Panc1 (cell line): ENCODE measurements at regions not wholly inside any gene's neighbourhood (a gene's known extent, or its start where the extent isn't known, plus 50 kb on each side); places are given as distances from the start of the nearest gene placed in this dataset.

Source experiments
- ATAC-seq: fragments of 200-7000 bp; cut with Tn5 transposase; 2 replicates; pipeline ENCODE4 v1.9.1; 2020; ENCODE audit warnings: mild to moderate bottlenecking, moderate library complexity
- BruUV-seq: library from RNA; stranded (reverse); fragments of 400-500 nt; replicated peaks from 2 replicates; lab custom pipeline; 2021; lab: Mats Ljungman, UMichigan
- CTCF ChIA-PET: fragments of 300-600 bp; sonication (Branson Sonifier 250); formaldehyde crosslinking; loops from one replicate; lab custom pipeline; 2022; ENCODE audit warnings: antibody characterized with exemption; lab: Charles Lee
- POLR2A ChIA-PET: fragments of 300-600 bp; sonication (Branson Sonifier 250); formaldehyde crosslinking; loops from one replicate; lab custom pipeline; 2022; ENCODE audit warnings: antibody characterized with exemption; lab: Charles Lee
- DNase-seq: peaks from one replicate; pipeline ENCODE4 v3.0.0-alpha.2; 2010; ENCODE audit warnings: low read depth, low spot score
- H3K27ac ChIP-seq: 2 replicates; pipeline ENCODE4 v1.5.1; 2011; ENCODE audit warnings: mild to moderate bottlenecking, low read length, inconsistent platforms
- H3K27me3 ChIP-seq: fragments of 200-500 bp; sonication (Bioruptor generic); 2 replicates; pipeline ENCODE4 v1.6.0; 2014; ENCODE audit warnings: low read length, inconsistent platforms; ENCODE audit not compliant: control insufficient read depth, insufficient read depth
- H3K36me3 ChIP-seq: fragments of 200-500 bp; sonication (Bioruptor generic); 2 replicates; pipeline ENCODE4 v1.5.1; 2014; ENCODE audit warnings: inconsistent platforms, mild to moderate bottlenecking, low read length, moderate library complexity; ENCODE audit not compliant: control insufficient read depth, insufficient read depth
- H3K4me1 ChIP-seq: 2 replicates; pipeline ENCODE4 v1.5.1; 2011; ENCODE audit warnings: inconsistent platforms, mild to moderate bottlenecking, low read length, moderate library complexity; ENCODE audit not compliant: control insufficient read depth, insufficient read depth
- H3K4me3 ChIP-seq, 2 experiments: 2 replicates each; pipeline ENCODE4 v1.5.1; 2011 to 2012; ENCODE audit warnings: low read depth in 2 of 2, low read length in 2 of 2, mild to moderate bottlenecking in 2 of 2, inconsistent platforms in 1 of 2, moderate library complexity in 1 of 2
- H3K9me3 ChIP-seq: fragments of 200-500 bp; sonication (Bioruptor generic); 2 replicates; pipeline ENCODE4 v1.5.1; 2014; ENCODE audit warnings: low read depth, mild to moderate bottlenecking, inconsistent platforms, low read length, moderate library complexity; ENCODE audit not compliant: control insufficient read depth, insufficient read depth
- CTCF ChIP-seq: fragments of 450-650 bp; IDR thresholded peaks from 2 replicates; pipeline ENCODE4 v1.5.1; 2017; ENCODE audit warnings: mild to moderate bottlenecking
- POLR2AphosphoS5 ChIP-seq: IDR thresholded peaks from 2 replicates; pipeline ENCODE4 v1.6.1; 2012; ENCODE audit warnings: mild to moderate bottlenecking, low read depth, low read length, moderate library complexity
- REST ChIP-seq, 2 experiments: IDR thresholded peaks; 2 replicates each; pipeline ENCODE4 v1.6.1; 2011 to 2012; ENCODE audit warnings: low read depth in 2 of 2, control low read depth in 1 of 2, low read length in 1 of 2, mild to moderate bottlenecking in 1 of 2, moderate library complexity in 1 of 2; ENCODE audit not compliant: insufficient read depth in 1 of 2
- SIN3A ChIP-seq: IDR thresholded peaks from 2 replicates; pipeline ENCODE4 v1.6.1; 2012; ENCODE audit warnings: low read depth, mild to moderate bottlenecking, low read length, moderate library complexity, borderline replicate concordance; ENCODE audit not compliant: insufficient read depth
- TCF7L2 ChIP-seq: IDR thresholded peaks from 2 replicates; pipeline ENCODE4 v1.6.1; 2011; ENCODE audit warnings: mild to moderate bottlenecking, low read depth, low read length, inconsistent platforms
- in situ Hi-C: cut with HindIII; loops from 2 replicates; pipeline ENCODE4 v1.10.0; 2016; ENCODE audit warnings: low sequenced_read_pairs, low pct_unique_long_range_greater_than_20kb
- intact Hi-C: fragments of 100-400 bp; cut with micrococcal nuclease; formaldehyde crosslinking; loops from one replicate; pipeline ENCODE4 v1.10.0; 2022; ENCODE audit not compliant: unreplicated experiment

GRCh38 chr2:224196810-224197209 lies 157.7 kb upstream of the SERPINE2 start:
- no TSS peak for BruUV-seq

DNA sequence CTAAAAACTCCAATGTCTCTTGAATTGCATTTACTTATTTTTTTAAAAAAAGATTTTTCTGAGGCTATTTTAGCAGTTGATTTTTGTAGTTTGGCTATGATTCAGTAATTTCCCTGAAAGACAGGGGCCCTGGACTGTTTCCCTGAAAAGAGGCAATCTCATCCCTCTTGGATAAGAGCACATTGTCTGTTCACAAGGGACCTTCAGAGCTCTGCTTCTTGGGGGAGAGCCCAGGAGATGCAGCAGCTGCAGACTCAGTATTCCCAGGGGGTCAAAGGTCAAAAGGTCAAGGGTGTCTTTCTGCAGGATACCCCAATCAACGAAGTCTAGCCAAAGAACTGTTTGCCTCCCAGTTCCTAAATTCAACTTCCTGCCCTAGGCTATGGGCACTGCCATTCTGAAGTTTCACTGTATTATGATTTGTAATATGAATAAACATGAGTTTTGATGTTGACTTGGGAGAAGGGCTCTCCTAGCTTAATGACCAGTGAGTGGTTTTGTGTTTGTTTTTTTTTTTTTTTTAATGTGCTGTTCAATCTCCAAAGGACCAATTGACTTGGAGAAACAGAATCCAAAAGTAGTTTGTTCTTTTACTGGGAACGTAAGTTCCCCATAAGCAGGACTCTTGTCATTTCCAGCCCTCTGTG lies 157.0 kb upstream of the SERPINE2 start:
- in situ Hi-C loops: no loop called here
- Histone ChIP-seq H3K36me3 (no peaks in the 10 kb centered on the region), H3K4me1 (no peaks in the 10 kb centered on the region), H3K27me3 (peaks cover 3% of the 10 kb centered on the region; the same call in 1 of the 2 replicates), H3K27ac (no peak overlapping the region), H3K9me3 (no peaks in the 10 kb centered on the region), H3K4me3 (no peak overlapping the region)
- ATAC-seq: no peak
- ChIA-PET CTCF (no interaction called here), POLR2A (no interaction called here)
- BruUV-seq: no TSS peak
- intact Hi-C loops: no loop called here
- TF ChIP-seq TCF7L2 (no peak), SIN3A (no peak), POLR2AphosphoS5 (no peak), REST (IDR thresholded peaks at IDR 0.05; ENCODE audit: insufficient read depth in 1 of 2, low read depth in 2 of 2, low read length in 1 of 2) (no peak)
- no peak for DNase-seq

More at GRCh38 chr2:224196810-224197209, 157.7 kb upstream of the SERPINE2 start:
- in situ Hi-C loops: no loop called here
- Histone ChIP-seq H3K4me1 (no peaks in the 10 kb centered on the region), H3K9me3 (no peaks in the 10 kb centered on the region), H3K36me3 (no peaks in the 10 kb centered on the region), H3K27me3 (peaks cover 1% of the 10 kb centered on the region; the same call in 1 of the 2 replicates), H3K27ac (no peak overlapping the region), H3K4me3 (no peak overlapping the region)
- ATAC-seq (no peak), DNase-seq (no peak)
- intact Hi-C loops: no loop called here
- ChIA-PET POLR2A (no interaction called here), CTCF (no interaction called here)
- no peak for TF ChIP-seq SIN3A
- TF ChIP-seq TCF7L2: no peak
- no peak for TF ChIP-seq POLR2AphosphoS5
- no peak for TF ChIP-seq CTCF
- TF ChIP-seq REST (IDR thresholded peaks at IDR 0.05; ENCODE audit: insufficient read depth in 1 of 2, low read depth in 2 of 2, low read length in 1 of 2): no peak
